Tibial artery (tissue), 4 donors: ENCODE measurements at regions not wholly inside any gene's neighbourhood (a gene's known extent, or its start where the extent isn't known, plus 50 kb on each side); places are given as distances from the start of the nearest gene placed in this dataset.

Experiments
- DNase-seq, 2 donors: peaks; one replicate each; pipeline ENCODE4 v3.0.0-alpha.2; 2019
- H3K27ac ChIP-seq, 2 donors: fragments of 200-600 bp; sonication (generic) in 1 of 2; 1 replicate in 1 of 2; 2 replicates in 1 of 2; pipeline ENCODE4 v1.5.1; 2018 to 2019; ENCODE audit warnings: mild to moderate bottlenecking in 1 of 2
- H3K27me3 ChIP-seq, 2 donors: fragments of 200-600 bp; sonication (generic) in 1 of 2; one replicate each; pipeline versions ENCODE4 v1.5.1 to v1.6.0; 2016 to 2019
- H3K36me3 ChIP-seq, 3 donors: fragments of 200-600 bp; sonication (generic) in 2 of 3; one replicate each; pipeline ENCODE4 v1.5.1; 2016 to 2019; ENCODE audit warnings: mild to moderate bottlenecking in 2 of 3
- H3K4me1 ChIP-seq, 4 donors: fragments of 200-600 bp; sonication (generic) in 2 of 4; 1 replicate in 3 of 4; 2 replicates in 1 of 4; pipeline ENCODE4 v1.5.1; 2016 to 2019
- H3K4me3 ChIP-seq, 2 donors: fragments of 200-600 bp; sonication (generic) in 1 of 2; 1 replicate in 1 of 2; 2 replicates in 1 of 2; pipeline ENCODE4 v1.5.1; 2018 to 2019; ENCODE audit warnings: mild to moderate bottlenecking in 2 of 2
- H3K9me3 ChIP-seq, 3 donors: fragments of 200-600 bp; sonication (generic) in 1 of 3; one replicate each; pipeline ENCODE4 v1.5.1; 2016 to 2019
- CTCF ChIP-seq, 2 experiments: fragments of 200-600 bp in 1 of 2; fragments of 450-650 bp in 1 of 2; IDR thresholded peaks; one replicate each; pipeline ENCODE4 v1.5.1; 2017 to 2019; ENCODE audit warnings: antibody characterized with exemption in 2 of 2, mild to moderate bottlenecking in 1 of 2, moderate library complexity in 1 of 2
- intact Hi-C: fragments of 100-400 bp; cut with DNase I; formaldehyde crosslinking; loops from one replicate; pipeline ENCODE4 v1.15.0; 2023; ENCODE audit warnings: low total_unique reads

DNA sequence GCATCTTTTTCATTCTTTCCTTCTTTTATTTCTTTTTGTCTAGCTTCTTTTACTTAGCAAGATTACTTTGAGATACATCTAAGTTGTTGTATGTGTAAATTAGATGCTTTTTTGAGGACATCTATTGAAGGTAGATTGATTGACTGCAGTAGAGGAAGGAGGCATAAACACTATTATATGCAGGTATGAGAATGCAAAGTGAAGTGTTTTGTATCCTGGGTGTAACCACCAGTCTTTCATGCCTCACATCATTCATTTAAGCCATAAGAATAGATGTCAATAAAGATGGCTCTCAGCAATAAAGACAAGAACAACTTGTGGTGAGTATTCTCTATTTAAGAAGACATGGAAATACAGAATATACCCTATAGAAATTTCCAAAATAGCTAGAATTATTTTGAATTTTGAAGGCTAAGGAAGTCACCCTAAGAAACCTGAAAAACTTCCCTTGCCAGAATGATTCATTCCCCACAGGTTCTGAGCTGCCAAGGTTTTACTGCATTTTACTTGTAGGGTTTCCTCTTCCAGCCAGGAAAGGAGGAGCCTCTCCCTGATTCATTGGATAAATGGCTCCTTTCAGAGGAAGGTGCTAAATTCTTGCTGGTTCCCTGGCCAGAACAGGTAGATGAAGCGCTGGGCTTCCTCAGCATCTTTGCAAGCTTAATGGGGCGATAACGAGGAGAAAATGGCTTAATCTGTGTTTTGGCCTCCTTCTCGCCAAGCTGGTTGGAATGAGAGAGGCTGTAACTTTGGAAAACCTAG is 279.8 kb upstream of the SLC14A2 start:
- Histone ChIP-seq H3K4me3 (no peak overlapping the region), H3K27me3 (no peaks in the 10 kb centered on the region), H3K4me1 (peaks cover 0 to 10% (median 0%) of the 10 kb centered on the region in 4 donors), H3K36me3 (no peaks in the 10 kb centered on the region), H3K9me3 (no peaks in the 10 kb centered on the region), H3K27ac (no peak overlapping the region)
- no peak for DNase-seq
- TF ChIP-seq CTCF (IDR thresholded peaks at IDR 0.05): no peak
- intact Hi-C loops: no loop called here

DNA sequence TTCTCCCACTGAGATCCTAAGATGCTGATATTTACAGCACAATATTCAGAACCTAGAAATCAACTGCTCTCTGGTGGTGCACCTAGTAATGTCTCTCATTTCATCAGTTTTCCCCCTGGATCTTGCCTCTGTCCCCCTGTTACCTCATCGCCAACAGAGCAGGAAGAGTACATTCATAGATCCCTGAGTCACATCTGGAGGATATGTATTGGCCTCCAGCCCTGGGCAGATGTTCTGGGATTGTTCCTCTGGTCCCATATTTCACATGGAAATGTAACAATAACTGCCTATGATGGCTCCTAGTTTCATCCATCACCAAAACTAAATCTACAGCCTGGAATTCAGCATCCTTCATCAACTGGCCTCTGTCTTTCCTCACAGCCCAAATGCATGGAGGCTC is 278.8 kb upstream of the SLC14A2 start:
- no peaks in the 10 kb centered on the region for H3K9me3 ChIP-seq
- no peak for DNase-seq
- intact Hi-C loops: no loop called here
- TF ChIP-seq CTCF (IDR thresholded peaks at IDR 0.05): no peak
- no peak overlapping the region for H3K4me3 ChIP-seq
- peaks cover 0 to 10% (median 0%) of the 10 kb centered on the region in 4 donors for H3K4me1 ChIP-seq
- H3K36me3 ChIP-seq: no peaks in the 10 kb centered on the region
- H3K27me3 ChIP-seq: no peaks in the 10 kb centered on the region
- H3K27ac ChIP-seq: no peak overlapping the region

DNA sequence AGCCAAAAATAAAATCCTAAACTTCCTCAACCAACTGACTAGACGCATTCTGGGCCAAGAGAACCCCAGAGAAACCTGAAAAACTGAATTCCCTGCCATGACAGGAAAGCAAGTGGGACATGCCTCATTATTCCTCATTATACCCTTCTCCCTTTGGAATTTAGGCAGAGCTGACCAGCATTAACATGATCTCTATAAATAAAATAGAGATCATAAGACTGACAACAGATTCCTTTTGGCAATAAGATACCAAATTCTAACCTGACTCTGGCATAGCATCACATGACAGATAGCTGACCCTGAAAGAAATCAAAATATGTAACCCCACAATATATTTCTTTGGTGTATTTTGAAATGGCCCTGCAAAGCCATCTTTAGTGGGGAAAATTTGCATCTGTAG is 277.8 kb upstream of the SLC14A2 start:
- H3K4me1 ChIP-seq: peaks cover 0 to 10% (median 0%) of the 10 kb centered on the region in 4 donors
- intact Hi-C loops: no loop called here
- TF ChIP-seq CTCF (IDR thresholded peaks at IDR 0.05): no peak
- no peak overlapping the region for H3K27ac ChIP-seq
- H3K27me3 ChIP-seq: no peaks in the 10 kb centered on the region
- no peak for DNase-seq
- H3K36me3 ChIP-seq: no peaks in the 10 kb centered on the region
- H3K9me3 ChIP-seq: no peaks in the 10 kb centered on the region
- no peak overlapping the region for H3K4me3 ChIP-seq

- no peak overlapping the region for H3K27ac ChIP-seq
- no peaks in the 10 kb centered on the region for H3K9me3 ChIP-seq
- no peaks in the 10 kb centered on the region for H3K27me3 ChIP-seq
- H3K4me1 ChIP-seq: no peaks in the 10 kb centered on the region
- intact Hi-C loops: no loop called here
- no peak for TF ChIP-seq CTCF (IDR thresholded peaks at IDR 0.05)
- no peak for DNase-seq
- no peaks in the 10 kb centered on the region for H3K36me3 ChIP-seq
- H3K4me3 ChIP-seq: no peak overlapping the region
Measured at GRCh38 chr18:45339810-45340550, 275.3 kb upstream of the SLC14A2 start.

DNA sequence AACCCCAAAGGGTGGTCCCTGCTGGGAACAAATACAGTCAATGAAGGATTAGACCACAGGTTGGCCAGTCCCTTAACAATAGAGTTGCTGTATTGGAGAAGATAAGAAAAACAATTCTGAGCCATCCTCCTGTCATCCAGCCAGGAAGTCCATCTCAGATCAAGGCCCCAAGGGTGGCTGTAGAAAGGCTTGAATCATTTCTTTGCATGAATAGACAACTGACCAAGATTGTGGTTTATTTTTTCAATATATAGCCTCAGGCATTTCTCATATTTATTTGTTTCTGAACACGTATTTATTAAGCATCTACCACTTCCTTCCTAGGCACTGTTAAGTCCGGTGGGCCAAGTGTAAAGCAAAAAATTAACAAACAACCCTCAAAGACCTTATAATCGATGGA is 274.4 kb upstream of the SLC14A2 start:
- DNase-seq: no peak
- Histone ChIP-seq H3K27ac (no peak overlapping the region), H3K27me3 (no peaks in the 10 kb centered on the region), H3K4me1 (no peaks in the 10 kb centered on the region), H3K4me3 (no peak overlapping the region), H3K9me3 (no peaks in the 10 kb centered on the region), H3K36me3 (no peaks in the 10 kb centered on the region)
- TF ChIP-seq CTCF (IDR thresholded peaks at IDR 0.05): no peak
- intact Hi-C loops: no loop called here
